ENCODE measurements at regions not wholly inside any gene's neighbourhood (a gene's known extent, or its start where the extent isn't known, plus 50 kb on each side); places are given as distances from the start of the nearest gene placed in this dataset.
"Not testable (repeated sequence)": the region's sequence is repeated elsewhere in the genome, so short reads cannot be mapped to it uniquely, and the experiment has no call there.

DNA sequence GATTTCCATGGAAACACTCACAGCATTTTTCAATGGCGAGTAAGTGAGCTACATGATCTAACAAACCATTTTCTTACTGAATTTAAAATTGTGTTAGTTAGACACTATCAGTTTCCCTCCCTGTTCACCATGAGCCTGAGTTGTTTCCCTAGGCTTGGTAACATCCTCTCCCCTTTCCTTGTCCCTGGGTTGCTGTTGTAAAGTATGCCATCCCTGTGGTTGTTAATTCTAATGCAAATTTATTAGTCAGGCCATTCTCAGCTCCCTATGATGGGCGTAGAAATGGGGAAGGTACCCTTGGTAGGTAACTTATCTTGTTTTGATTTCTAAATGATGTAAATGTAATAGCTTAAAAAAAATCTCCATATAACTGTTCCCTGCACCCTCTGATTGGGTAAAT, 143.0 kb downstream of the SPATA31A6 start:
- TF ChIP-seq, protein P1, sequence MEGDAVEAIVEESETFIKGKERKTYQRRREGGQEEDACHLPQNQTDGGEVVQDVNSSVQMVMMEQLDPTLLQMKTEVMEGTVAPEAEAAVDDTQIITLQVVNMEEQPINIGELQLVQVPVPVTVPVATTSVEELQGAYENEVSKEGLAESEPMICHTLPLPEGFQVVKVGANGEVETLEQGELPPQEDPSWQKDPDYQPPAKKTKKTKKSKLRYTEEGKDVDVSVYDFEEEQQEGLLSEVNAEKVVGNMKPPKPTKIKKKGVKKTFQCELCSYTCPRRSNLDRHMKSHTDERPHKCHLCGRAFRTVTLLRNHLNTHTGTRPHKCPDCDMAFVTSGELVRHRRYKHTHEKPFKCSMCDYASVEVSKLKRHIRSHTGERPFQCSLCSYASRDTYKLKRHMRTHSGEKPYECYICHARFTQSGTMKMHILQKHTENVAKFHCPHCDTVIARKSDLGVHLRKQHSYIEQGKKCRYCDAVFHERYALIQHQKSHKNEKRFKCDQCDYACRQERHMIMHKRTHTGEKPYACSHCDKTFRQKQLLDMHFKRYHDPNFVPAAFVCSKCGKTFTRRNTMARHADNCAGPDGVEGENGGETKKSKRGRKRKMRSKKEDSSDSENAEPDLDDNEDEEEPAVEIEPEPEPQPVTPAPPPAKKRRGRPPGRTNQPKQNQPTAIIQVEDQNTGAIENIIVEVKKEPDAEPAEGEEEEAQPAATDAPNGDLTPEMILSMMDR (conservative IDR thresholded peaks at IDR 0.05; ENCODE audit: low read length): not testable (repeated sequence)
- not testable (repeated sequence) for TF ChIP-seq EZH2phosphoT487 (IDR thresholded peaks at IDR 0.05; ENCODE audit: borderline replicate concordance, low read depth, low read length)

All from OCI-LY7 (cell line).